ENCODE measurements at regions not wholly inside any gene's neighbourhood (a gene's known extent, or its start where the extent isn't known, plus 50 kb on each side); places are given as distances from the start of the nearest gene placed in this dataset.

DNA sequence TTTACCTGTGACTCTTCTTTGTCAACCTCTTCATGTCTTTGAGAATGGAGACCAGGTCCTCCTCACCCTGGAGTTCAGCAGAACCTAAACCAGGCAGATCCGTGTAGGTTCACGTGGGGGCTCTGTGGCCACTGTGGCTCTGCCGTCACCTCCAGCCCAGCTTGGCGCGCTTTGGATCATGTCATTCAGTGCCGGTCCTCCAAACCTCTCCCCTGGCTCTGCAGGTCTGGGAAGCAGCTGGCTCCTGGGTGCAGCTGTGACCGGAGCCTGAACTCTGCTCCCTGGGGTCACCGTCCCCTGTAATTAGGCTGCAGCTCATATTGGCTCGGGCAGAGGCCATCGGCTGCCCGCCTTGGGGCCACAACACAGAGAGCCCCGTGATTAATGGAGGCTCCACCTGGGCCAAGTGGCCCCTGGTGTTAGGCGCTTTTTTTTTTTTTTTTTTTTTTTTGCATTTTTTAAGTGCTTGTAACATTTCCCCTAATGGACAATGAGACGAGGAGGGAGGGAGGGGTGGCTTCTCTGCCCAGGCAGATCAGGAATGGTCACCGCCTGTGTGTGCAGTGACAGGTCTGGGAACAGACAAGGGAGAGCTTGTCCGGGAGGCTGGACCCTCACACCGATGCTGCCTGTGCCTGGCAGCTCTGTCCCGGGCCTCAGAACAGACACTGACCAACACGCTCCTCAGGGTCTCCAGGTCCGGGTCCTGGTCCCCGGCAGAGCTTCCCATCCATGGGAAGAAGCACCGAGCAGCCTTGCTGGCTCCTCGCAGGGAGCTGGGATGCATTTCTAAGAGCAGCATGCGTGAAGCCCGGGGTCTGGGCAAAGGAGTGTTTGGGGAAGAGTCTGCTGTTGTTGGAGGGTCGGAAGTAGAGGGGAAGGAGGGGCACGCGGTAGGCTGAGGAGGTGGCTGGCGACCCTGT lies 247.9 kb downstream of the SEC14L1 start:
- no peaks in the 10 kb centered on the region for H3K9me3 ChIP-seq (ENCODE audit: control insufficient read depth, low read length)
- H3K36me3 ChIP-seq (ENCODE audit: control insufficient read depth, insufficient read depth, low read length, severe bottlenecking): peaks cover 7% of the 10 kb centered on the region
- peaks cover 90% of the 10 kb centered on the region for H3K4me1 ChIP-seq (ENCODE audit: control insufficient read depth, insufficient read depth, low read length)
- H3K27me3 ChIP-seq (replicated peaks; ENCODE audit: control insufficient read depth, insufficient read depth, low read length): no peaks in the 10 kb centered on the region
- peak overlapping the region; percentile 69 for H3K9ac ChIP-seq (ENCODE audit: low read length)
- peak overlapping the region; percentile 24 for H3K4me3 ChIP-seq (ENCODE audit: low read length)
- DNase-seq (ENCODE audit: low read depth): no peak

DNA sequence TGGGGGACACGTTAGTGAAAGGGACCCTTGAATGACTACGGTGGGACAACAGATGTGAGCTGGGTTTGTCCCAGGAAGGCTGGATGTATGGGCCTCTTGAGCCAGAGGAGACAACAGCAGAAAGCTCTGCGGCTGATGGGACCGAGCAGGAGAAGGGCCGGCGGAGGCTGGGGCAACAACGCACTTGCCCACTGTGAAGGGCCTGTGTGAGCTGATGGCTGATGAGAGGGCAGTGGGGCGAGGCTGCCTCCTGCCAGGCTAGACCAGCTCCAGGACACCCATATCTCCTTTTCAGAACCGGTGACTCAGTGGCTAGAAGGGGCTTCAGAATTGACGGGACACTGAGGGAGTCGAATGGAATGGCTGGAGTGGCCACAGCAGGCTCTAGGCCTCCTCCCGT lies 250.1 kb downstream of the SEC14L1 start:
- DNase-seq (ENCODE audit: low read depth): no peak
- peak overlapping the region; percentile 84 for H3K9ac ChIP-seq (ENCODE audit: low read length)
- H3K4me1 ChIP-seq (ENCODE audit: control insufficient read depth, insufficient read depth, low read length): peaks cover 78% of the 10 kb centered on the region
- H3K4me3 ChIP-seq (ENCODE audit: low read length): no peak overlapping the region
- H3K36me3 ChIP-seq (ENCODE audit: control insufficient read depth, insufficient read depth, low read length, severe bottlenecking): peaks cover 11% of the 10 kb centered on the region
- no peaks in the 10 kb centered on the region for H3K9me3 ChIP-seq (ENCODE audit: control insufficient read depth, low read length)
- H3K27me3 ChIP-seq (replicated peaks; ENCODE audit: control insufficient read depth, insufficient read depth, low read length): no peaks in the 10 kb centered on the region

DNA sequence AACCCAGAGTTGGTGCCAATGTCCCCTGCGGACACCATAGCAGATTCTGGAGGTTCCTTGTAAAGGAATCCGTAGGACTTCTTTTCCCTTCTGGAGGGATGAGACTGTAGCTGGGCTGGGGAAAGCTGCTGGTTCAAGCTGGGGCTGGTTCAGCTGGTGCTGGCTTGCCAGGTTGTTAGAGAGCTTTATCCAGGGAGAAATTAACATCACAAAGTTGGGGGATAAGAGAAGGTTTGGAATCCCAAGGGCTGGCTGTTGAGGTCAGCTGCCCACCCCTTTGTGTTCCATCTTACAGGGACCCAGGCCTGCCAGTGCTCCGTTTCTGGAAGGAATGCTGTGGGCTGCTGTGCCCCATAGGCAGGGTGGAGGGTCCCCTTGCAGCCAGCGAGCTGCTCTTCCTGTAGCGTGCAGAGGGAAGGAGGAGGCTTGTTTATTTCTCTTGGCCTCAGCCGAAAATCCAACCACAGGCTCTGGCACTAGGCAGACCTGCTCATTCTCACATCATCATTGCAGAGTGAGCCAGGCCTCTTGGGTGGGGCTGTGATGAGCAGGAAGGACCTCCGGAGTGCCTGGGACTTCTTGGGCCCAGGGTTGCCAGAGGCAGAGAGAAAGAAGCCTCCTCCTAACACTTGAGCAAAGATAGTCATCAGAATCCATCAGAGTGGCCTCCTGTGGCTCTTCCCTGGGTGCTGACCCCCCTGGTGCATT lies 251.1 kb downstream of the SEC14L1 start:
- no peaks in the 10 kb centered on the region for H3K27me3 ChIP-seq (replicated peaks; ENCODE audit: control insufficient read depth, insufficient read depth, low read length)
- H3K4me1 ChIP-seq (ENCODE audit: control insufficient read depth, insufficient read depth, low read length): peaks cover 76% of the 10 kb centered on the region
- H3K4me3 ChIP-seq (ENCODE audit: low read length): peak overlapping the region; percentile 33
- H3K36me3 ChIP-seq (ENCODE audit: control insufficient read depth, insufficient read depth, low read length, severe bottlenecking): peaks cover 14% of the 10 kb centered on the region
- peak overlapping the region; percentile 84 for H3K9ac ChIP-seq (ENCODE audit: low read length)
- H3K9me3 ChIP-seq (ENCODE audit: control insufficient read depth, low read length): no peaks in the 10 kb centered on the region
- DNase-seq (ENCODE audit: low read depth): peak; percentile 97

DNA sequence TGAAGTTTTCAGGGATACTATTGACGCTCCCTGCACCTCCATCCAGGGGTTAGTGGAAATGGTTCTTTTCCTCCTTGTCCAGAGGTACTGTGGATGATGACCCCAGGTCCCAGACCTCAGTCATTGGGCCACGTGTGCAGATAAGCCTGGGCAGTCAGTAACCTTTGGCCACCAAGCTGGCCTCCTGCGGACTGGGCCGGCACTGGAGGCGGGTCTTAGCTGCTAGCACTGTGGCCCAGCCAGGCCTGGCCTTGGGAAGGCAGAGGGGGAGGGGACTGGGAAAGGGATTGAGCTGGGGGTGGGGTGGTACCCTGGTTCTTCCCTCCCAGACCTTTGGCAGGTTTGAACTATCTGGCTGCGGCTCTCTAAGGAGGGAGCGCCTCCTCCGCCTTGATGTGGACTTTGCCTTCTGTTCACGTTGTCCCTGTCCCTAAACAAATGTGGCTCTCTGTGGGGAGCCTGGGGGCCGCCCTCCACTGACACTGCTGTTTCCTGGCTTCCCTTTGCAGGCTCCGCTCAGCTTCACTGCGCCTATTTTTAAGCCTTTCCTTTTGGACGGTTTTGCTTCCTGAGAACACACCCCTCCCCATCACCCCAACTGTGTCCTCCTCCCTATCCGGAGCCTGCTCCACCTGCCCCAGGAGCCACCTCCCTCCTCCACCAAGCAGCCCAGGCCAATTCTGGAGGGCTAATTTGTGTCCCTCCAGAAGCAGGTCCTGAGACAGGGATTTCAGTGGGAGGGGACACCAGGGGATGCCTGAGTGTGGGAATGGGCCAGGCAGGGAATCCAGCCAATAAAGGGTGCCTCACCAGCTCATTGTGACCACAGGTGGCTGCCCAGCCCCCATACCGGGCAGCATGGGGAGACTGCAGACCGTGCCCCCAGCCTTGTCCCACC lies 251.9 kb downstream of the SEC14L1 start:
- no peak for DNase-seq (ENCODE audit: low read depth)
- H3K4me3 ChIP-seq (ENCODE audit: low read length): no peak overlapping the region
- H3K9ac ChIP-seq (ENCODE audit: low read length): peak overlapping the region; percentile 84
- H3K36me3 ChIP-seq (ENCODE audit: control insufficient read depth, insufficient read depth, low read length, severe bottlenecking): peaks cover 14% of the 10 kb centered on the region
- H3K27me3 ChIP-seq (replicated peaks; ENCODE audit: control insufficient read depth, insufficient read depth, low read length): no peaks in the 10 kb centered on the region
- H3K9me3 ChIP-seq (ENCODE audit: control insufficient read depth, low read length): no peaks in the 10 kb centered on the region
- peaks cover 74% of the 10 kb centered on the region for H3K4me1 ChIP-seq (ENCODE audit: control insufficient read depth, insufficient read depth, low read length)

DNA sequence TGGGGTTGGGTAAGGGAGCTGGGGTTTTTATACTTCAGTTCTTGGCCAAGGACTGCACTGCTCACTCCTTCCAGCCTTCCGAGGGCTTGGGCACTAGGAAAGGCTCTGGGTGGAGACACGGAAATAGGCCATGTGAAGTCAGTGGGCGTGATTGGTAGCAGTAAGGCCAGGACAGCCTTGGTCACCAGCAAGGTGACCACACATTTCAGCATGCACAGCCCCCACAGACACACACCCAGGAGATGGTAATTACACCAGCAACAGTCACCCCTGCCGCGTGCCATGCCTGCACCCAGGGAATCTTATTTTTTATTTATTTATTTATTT lies 252.5 kb downstream of the SEC14L1 start:
- peaks cover 70% of the 10 kb centered on the region for H3K4me1 ChIP-seq (ENCODE audit: control insufficient read depth, insufficient read depth, low read length)
- no peaks in the 10 kb centered on the region for H3K27me3 ChIP-seq (replicated peaks; ENCODE audit: control insufficient read depth, insufficient read depth, low read length)
- peaks cover 14% of the 10 kb centered on the region for H3K36me3 ChIP-seq (ENCODE audit: control insufficient read depth, insufficient read depth, low read length, severe bottlenecking)
- no peaks in the 10 kb centered on the region for H3K9me3 ChIP-seq (ENCODE audit: control insufficient read depth, low read length)
- no peak overlapping the region for H3K4me3 ChIP-seq (ENCODE audit: low read length)
- H3K9ac ChIP-seq (ENCODE audit: low read length): peak overlapping the region; percentile 84
- no peak for DNase-seq (ENCODE audit: low read depth)

DNA sequence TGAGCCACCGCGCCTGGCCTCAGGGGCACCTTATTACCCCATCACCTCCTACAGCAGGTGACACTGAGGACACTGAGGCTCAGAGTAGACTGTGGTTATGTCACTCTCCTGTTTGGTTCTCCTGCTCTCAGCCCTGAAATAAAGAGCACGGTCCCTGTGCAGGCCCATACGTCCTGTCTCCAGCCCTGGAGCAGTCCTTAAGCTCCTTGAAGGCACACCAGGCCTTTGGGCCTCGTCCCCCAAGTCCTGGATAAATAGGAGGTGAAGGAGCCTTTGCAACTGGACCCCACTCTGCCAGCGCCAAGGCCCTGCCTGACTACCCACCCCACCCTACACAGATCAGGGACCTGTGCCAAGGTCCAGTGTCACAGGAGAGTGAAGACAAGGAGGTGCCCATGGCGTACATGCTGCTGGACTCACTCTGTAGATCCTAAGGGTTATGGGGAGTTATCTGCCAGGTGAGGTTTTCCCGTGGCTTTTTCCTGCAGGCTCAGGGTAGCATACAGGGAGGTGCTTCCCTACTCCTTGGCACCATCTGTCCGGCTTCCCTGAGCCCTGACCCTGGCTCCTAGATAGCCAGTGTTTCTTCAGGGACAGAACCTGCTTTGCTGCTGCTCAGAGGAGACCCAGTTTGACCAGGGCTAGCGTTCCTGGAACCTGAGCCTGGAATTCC lies 253.2 kb downstream of the SEC14L1 start:
- H3K4me3 ChIP-seq (ENCODE audit: low read length): no peak overlapping the region
- H3K36me3 ChIP-seq (ENCODE audit: control insufficient read depth, insufficient read depth, low read length, severe bottlenecking): peaks cover 14% of the 10 kb centered on the region
- H3K4me1 ChIP-seq (ENCODE audit: control insufficient read depth, insufficient read depth, low read length): peaks cover 62% of the 10 kb centered on the region
- no peaks in the 10 kb centered on the region for H3K9me3 ChIP-seq (ENCODE audit: control insufficient read depth, low read length)
- DNase-seq (ENCODE audit: low read depth): no peak
- H3K9ac ChIP-seq (ENCODE audit: low read length): peak overlapping the region; percentile 45
- H3K27me3 ChIP-seq (replicated peaks; ENCODE audit: control insufficient read depth, insufficient read depth, low read length): no peaks in the 10 kb centered on the region

DNA sequence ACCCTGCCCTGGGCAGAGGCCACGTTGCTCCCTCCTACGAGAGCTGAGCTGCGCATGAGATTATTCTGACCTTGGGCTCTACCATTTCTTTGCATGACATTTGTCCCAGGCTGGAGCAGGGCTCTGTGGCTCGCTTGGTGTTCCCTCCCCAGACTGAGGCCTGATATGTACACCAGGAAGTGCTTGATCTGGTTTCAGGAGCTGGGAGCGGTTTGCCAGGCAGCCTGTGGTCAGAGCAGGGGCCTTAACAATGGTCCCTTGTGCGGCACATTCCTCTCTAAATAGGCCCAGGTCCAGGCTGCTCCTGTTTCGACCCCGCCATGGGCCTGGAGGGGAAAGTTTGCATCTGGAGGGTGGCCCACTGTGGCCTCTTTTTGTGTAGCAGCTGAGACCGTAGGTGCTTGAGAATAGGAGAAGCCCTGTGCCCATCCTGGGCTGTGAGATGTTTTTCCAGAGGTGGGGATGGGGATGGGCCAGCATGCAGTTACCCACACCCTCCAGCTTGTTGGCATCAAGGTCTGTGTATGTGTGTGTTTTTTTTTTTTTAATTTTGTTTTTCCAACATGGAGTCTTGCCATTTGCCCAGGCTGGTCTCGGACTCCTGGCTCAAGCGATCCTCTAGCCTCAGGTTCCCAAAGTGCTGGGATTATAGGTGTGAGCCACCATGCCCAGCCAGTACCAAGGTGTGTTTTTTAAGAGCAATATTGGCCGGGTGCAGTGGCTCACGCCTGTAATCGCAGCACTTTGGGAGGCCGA lies 253.9 kb downstream of the SEC14L1 start:
- no peak for DNase-seq (ENCODE audit: low read depth)
- peak overlapping the region; percentile 45 for H3K9ac ChIP-seq (ENCODE audit: low read length)
- H3K27me3 ChIP-seq (replicated peaks; ENCODE audit: control insufficient read depth, insufficient read depth, low read length): no peaks in the 10 kb centered on the region
- H3K4me3 ChIP-seq (ENCODE audit: low read length): no peak overlapping the region
- peaks cover 55% of the 10 kb centered on the region for H3K4me1 ChIP-seq (ENCODE audit: control insufficient read depth, insufficient read depth, low read length)
- no peaks in the 10 kb centered on the region for H3K9me3 ChIP-seq (ENCODE audit: control insufficient read depth, low read length)
- peaks cover 20% of the 10 kb centered on the region for H3K36me3 ChIP-seq (ENCODE audit: control insufficient read depth, insufficient read depth, low read length, severe bottlenecking)

DNA sequence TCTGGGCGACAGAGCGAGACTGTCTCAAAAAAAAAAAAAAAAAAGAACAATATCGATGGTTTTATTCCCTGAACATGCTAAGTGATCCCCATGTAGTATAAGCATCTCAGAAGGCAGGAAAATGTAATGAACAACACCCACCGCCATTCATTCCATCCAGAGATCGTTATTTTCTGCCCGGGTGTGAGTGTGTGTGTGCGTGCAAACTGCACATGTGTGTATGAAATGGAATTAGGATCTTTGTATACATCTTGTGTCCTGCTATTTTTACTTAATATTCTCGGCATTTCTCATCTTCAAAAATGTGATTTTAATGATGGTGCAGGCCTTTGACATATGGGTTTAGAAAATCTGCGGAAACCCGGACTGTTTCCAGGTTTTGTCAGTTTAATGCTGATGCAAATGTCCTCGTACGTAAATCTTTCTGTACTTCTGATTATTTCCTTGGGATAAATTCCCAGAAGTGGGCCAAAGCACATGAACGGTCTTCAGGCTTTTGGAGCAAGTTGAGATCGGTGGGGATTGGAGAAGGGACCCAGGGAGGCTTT lies 254.8 kb downstream of the SEC14L1 start:
- Histone ChIP-seq H3K27me3 (replicated peaks; ENCODE audit: control insufficient read depth, insufficient read depth, low read length) (no peaks in the 10 kb centered on the region), H3K36me3 (ENCODE audit: control insufficient read depth, insufficient read depth, low read length, severe bottlenecking) (peaks cover 20% of the 10 kb centered on the region), H3K9ac (ENCODE audit: low read length) (no peak overlapping the region), H3K4me3 (ENCODE audit: low read length) (no peak overlapping the region), H3K4me1 (ENCODE audit: control insufficient read depth, insufficient read depth, low read length) (peaks cover 51% of the 10 kb centered on the region), H3K9me3 (ENCODE audit: control insufficient read depth, low read length) (no peaks in the 10 kb centered on the region)
- no peak for DNase-seq (ENCODE audit: low read depth)

DNA sequence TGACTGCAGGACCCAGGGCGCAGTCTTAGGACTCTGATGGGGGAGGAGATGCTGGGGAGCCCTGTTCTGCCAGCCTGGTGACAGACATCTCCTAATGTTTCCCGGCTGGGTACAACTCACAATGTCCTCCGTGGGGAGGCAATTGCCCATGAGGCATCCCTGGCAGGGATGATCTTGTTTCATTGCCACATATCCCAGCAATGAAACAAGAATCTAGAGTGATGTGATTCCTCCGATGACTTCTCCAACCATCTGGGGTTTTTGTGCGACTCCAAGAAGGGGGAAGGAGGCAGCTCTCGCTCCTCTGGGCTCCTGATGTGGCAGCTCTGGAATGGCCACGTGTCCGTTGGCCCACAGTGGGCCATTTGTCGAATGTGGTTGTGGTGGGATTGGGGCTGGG lies 255.8 kb downstream of the SEC14L1 start:
- Histone ChIP-seq H3K36me3 (ENCODE audit: control insufficient read depth, insufficient read depth, low read length, severe bottlenecking) (peaks cover 13% of the 10 kb centered on the region), H3K4me3 (ENCODE audit: low read length) (no peak overlapping the region), H3K9me3 (ENCODE audit: control insufficient read depth, low read length) (no peaks in the 10 kb centered on the region), H3K27me3 (replicated peaks; ENCODE audit: control insufficient read depth, insufficient read depth, low read length) (no peaks in the 10 kb centered on the region), H3K9ac (ENCODE audit: low read length) (peak overlapping the region; percentile 21), H3K4me1 (ENCODE audit: control insufficient read depth, insufficient read depth, low read length) (peaks cover 40% of the 10 kb centered on the region)
- DNase-seq (ENCODE audit: low read depth): no peak

DNA sequence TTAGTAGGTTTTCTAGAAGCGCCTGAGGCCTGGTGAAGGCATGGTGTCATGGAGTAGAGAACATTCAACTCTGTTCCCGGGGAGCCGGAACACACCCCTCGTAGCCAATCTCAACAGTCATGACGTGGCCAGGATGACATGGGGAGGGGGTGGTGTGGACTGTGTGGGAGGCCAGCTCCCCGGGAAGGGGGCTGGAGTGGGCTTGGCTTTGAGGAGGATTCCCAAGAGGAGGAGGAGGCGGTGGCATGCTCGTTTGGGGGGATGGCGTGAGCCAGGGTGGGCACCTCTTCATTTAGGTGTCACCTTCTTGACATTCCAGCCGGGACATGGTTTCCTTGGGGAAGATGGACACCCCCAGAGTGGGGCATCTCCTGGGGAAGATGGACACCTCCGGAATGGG lies 257.5 kb downstream of the SEC14L1 start:
- DNase-seq (ENCODE audit: low read depth): no peak
- no peak overlapping the region for H3K9ac ChIP-seq (ENCODE audit: low read length)
- H3K4me1 ChIP-seq (ENCODE audit: control insufficient read depth, insufficient read depth, low read length): peaks cover 24% of the 10 kb centered on the region
- H3K9me3 ChIP-seq (ENCODE audit: control insufficient read depth, low read length): no peaks in the 10 kb centered on the region
- H3K27me3 ChIP-seq (replicated peaks; ENCODE audit: control insufficient read depth, insufficient read depth, low read length): no peaks in the 10 kb centered on the region
- no peak overlapping the region for H3K4me3 ChIP-seq (ENCODE audit: low read length)
- H3K36me3 ChIP-seq (ENCODE audit: control insufficient read depth, insufficient read depth, low read length, severe bottlenecking): peaks cover 30% of the 10 kb centered on the region

Data from adipocyte (in vitro differentiated cells).